ENCODE measurements at regions not wholly inside any gene's neighbourhood (a gene's known extent, or its start where the extent isn't known, plus 50 kb on each side); places are given as distances from the start of the nearest gene placed in this dataset.
"Not testable (repeated sequence)": the region's sequence is repeated elsewhere in the genome, so short reads cannot be mapped to it uniquely, and the experiment has no call there.

DNA sequence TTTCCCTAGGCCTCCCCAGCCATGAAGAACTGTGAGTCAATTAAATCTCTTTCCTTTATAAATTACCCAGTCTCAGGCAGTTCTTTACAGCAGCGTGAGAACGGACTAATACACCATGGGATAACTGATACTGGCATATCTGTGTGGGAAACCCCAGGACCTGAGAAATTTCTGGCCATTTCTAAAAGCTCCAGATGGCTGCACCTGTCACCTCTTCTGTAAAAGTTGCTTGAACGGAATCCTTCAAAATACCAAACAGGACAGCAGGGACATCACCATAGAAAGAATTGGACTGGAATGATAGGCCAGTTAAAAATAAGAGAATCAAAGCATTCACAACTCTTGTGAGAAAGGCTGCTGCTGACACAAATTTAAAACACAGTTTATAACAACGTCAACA lies 134.0 kb upstream of the FOXD4L5 start:
- H3K4me3 ChIP-seq (replicated peaks in 1 of 3; ENCODE audit: insufficient read depth in 1 of 3, low read depth in 2 of 3, low read length in 3 of 3); H3K9me3 ChIP-seq (ENCODE audit: low read length); H3K9ac ChIP-seq (ENCODE audit: insufficient read depth, low read depth, low read length); ATAC-seq; in situ Hi-C loops (cut with HindIII; ENCODE audit: extremely low pct_ligation_motif_present, low pct_unique_long_range_greater_than_20kb); CTCF ChIA-PET (ENCODE audit: low intra/inter-chr PET ratio, low total read pairs); H3K79me2 ChIP-seq (ENCODE audit: insufficient read depth, low read length); H2AFZ ChIP-seq (ENCODE audit: low read length); H3K4me2 ChIP-seq (ENCODE audit: low read depth, low read length); POLR2A ChIA-PET; intact Hi-C loops (cut with micrococcal nuclease; ENCODE audit: unreplicated experiment); DNase-seq (ENCODE audit: low spot score); H4K20me1 ChIP-seq (ENCODE audit: insufficient read depth, low read length); H3K27me3 ChIP-seq (ENCODE audit: control insufficient read depth in 1 of 2, insufficient read depth in 2 of 2, low read length in 2 of 2); H3K4me1 ChIP-seq (ENCODE audit: insufficient read depth, low read length); BruUV-seq (replicated peaks); H3K27ac ChIP-seq (ENCODE audit: extremely low read length, insufficient read depth, low read length); H3K36me3 ChIP-seq (replicated peaks in 1 of 2; ENCODE audit: control insufficient read depth in 1 of 2, insufficient read depth in 2 of 2, low read length in 2 of 2); FAIRE-seq: not testable (repeated sequence)
- under 1% methylated on average over 4 of the region's 4 CpGs for WGBS (ENCODE audit: low lambda C conversion rate)

DNA sequence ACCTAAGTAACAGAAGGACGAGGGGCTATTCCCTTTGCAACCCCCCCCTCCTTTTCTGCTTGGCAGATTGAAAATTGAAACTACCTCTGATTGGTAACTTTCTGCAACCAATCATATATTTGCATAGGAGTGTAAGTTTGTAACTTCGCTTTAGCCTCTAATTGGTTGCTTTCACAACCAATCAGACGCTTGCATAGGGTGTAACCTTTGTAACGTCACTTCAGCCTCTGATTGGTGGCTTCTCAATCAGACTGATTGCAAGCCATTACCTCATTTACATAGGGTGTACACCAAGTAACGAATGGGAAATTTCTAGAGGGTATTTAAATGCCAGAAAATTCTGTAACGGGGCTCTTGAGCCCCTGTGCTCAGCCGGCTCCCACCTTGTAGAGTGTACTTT lies 131.9 kb upstream of the FOXD4L5 start:
- intact Hi-C loops (cut with micrococcal nuclease; ENCODE audit: unreplicated experiment); H4K20me1 ChIP-seq (ENCODE audit: insufficient read depth, low read length); H3K9ac ChIP-seq (ENCODE audit: insufficient read depth, low read depth, low read length); H2AFZ ChIP-seq (ENCODE audit: low read length); H3K27ac ChIP-seq (ENCODE audit: extremely low read length, insufficient read depth, low read length); H3K36me3 ChIP-seq (replicated peaks in 1 of 2; ENCODE audit: control insufficient read depth in 1 of 2, insufficient read depth in 2 of 2, low read length in 2 of 2); H3K27me3 ChIP-seq (ENCODE audit: control insufficient read depth in 1 of 2, insufficient read depth in 2 of 2, low read length in 2 of 2); ATAC-seq; H3K4me1 ChIP-seq (ENCODE audit: insufficient read depth, low read length); POLR2A ChIA-PET; CTCF ChIA-PET (ENCODE audit: low intra/inter-chr PET ratio, low total read pairs); H3K9me3 ChIP-seq (ENCODE audit: low read length); H3K4me3 ChIP-seq (replicated peaks in 1 of 3; ENCODE audit: insufficient read depth in 1 of 3, low read depth in 2 of 3, low read length in 3 of 3); in situ Hi-C loops (cut with HindIII; ENCODE audit: extremely low pct_ligation_motif_present, low pct_unique_long_range_greater_than_20kb); H3K79me2 ChIP-seq (ENCODE audit: insufficient read depth, low read length); BruUV-seq (replicated peaks); FAIRE-seq; H3K4me2 ChIP-seq (ENCODE audit: low read depth, low read length); DNase-seq (ENCODE audit: low spot score): not testable (repeated sequence)
- WGBS (ENCODE audit: low lambda C conversion rate) = 5% methylated on average over 7 of the region's 7 CpGs

DNA sequence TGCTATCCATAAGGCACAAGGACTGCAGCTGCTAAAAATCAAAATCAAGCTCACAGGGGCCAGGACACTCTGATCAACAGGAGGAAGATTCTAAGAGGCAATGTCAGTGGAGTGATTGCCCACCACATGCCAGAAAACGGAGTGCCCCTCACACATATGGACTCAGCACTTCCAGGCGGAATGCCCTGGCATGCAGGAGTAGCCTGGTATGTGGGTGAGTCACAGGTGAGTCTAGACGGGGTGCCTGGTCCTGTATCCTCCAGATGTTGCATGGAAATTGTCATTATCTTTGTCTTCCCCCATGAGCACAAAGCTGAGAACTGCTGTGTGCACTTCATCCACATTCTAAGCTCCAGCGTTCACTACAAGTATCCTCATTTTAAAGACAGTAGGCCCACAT lies 129.2 kb upstream of the FOXD4L5 start:
- H3K27ac ChIP-seq (ENCODE audit: extremely low read length, insufficient read depth, low read length); H3K4me1 ChIP-seq (ENCODE audit: insufficient read depth, low read length); intact Hi-C loops (cut with micrococcal nuclease; ENCODE audit: unreplicated experiment); H4K20me1 ChIP-seq (ENCODE audit: insufficient read depth, low read length); H3K4me3 ChIP-seq (replicated peaks in 1 of 3; ENCODE audit: insufficient read depth in 1 of 3, low read depth in 2 of 3, low read length in 3 of 3); H3K9me3 ChIP-seq (ENCODE audit: low read length); FAIRE-seq; BruUV-seq (replicated peaks); CTCF ChIA-PET (ENCODE audit: low intra/inter-chr PET ratio, low total read pairs); H3K79me2 ChIP-seq (ENCODE audit: insufficient read depth, low read length); ATAC-seq; H3K27me3 ChIP-seq (ENCODE audit: control insufficient read depth in 1 of 2, insufficient read depth in 2 of 2, low read length in 2 of 2); POLR2A ChIA-PET; in situ Hi-C loops (cut with HindIII; ENCODE audit: extremely low pct_ligation_motif_present, low pct_unique_long_range_greater_than_20kb); DNase-seq (ENCODE audit: low spot score); H3K36me3 ChIP-seq (replicated peaks in 1 of 2; ENCODE audit: control insufficient read depth in 1 of 2, insufficient read depth in 2 of 2, low read length in 2 of 2); H3K4me2 ChIP-seq (ENCODE audit: low read depth, low read length); H3K9ac ChIP-seq (ENCODE audit: insufficient read depth, low read depth, low read length); H2AFZ ChIP-seq (ENCODE audit: low read length): not testable (repeated sequence)
- WGBS (ENCODE audit: low lambda C conversion rate) = 0% methylated on average over 3 of the region's 4 CpGs

DNA sequence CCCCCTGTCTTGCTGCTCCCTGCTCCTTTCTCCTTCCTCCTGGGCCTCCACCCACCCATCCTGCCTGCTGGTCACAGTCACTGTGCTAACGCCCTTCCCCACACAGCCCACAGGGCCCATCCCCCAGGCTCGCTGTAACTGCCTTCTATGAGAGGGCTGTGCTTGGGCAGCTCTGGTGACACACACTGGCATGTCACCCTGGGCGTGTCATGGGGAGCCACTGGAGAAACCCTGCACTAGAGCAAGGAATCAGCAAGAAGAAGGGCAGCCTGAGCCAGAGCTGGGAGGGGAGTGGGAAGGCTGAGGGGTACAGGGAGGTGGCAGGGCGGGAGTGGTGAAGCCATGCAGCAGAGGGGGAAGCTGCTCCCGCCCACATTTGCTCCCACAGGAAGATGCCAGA lies 128.4 kb upstream of the FOXD4L5 start:
- H3K79me2 ChIP-seq (ENCODE audit: insufficient read depth, low read length); POLR2A ChIA-PET; H3K27me3 ChIP-seq (ENCODE audit: control insufficient read depth in 1 of 2, insufficient read depth in 2 of 2, low read length in 2 of 2); ATAC-seq; H3K9ac ChIP-seq (ENCODE audit: insufficient read depth, low read depth, low read length); in situ Hi-C loops (cut with HindIII; ENCODE audit: extremely low pct_ligation_motif_present, low pct_unique_long_range_greater_than_20kb); FAIRE-seq; intact Hi-C loops (cut with micrococcal nuclease; ENCODE audit: unreplicated experiment); H3K9me3 ChIP-seq (ENCODE audit: low read length); H3K36me3 ChIP-seq (replicated peaks in 1 of 2; ENCODE audit: control insufficient read depth in 1 of 2, insufficient read depth in 2 of 2, low read length in 2 of 2); H4K20me1 ChIP-seq (ENCODE audit: insufficient read depth, low read length); H3K4me2 ChIP-seq (ENCODE audit: low read depth, low read length); BruUV-seq (replicated peaks); H2AFZ ChIP-seq (ENCODE audit: low read length); H3K27ac ChIP-seq (ENCODE audit: extremely low read length, insufficient read depth, low read length); H3K4me1 ChIP-seq (ENCODE audit: insufficient read depth, low read length); DNase-seq (ENCODE audit: low spot score); CTCF ChIA-PET (ENCODE audit: low intra/inter-chr PET ratio, low total read pairs); H3K4me3 ChIP-seq (replicated peaks in 1 of 3; ENCODE audit: insufficient read depth in 1 of 3, low read depth in 2 of 3, low read length in 3 of 3): not testable (repeated sequence)
- WGBS (ENCODE audit: low lambda C conversion rate) = 5% methylated on average over 5 of the region's 5 CpGs

Measured in HepG2 (cell line).